Activated CD8-positive, alpha-beta memory T cell treated with anti-CD3 and anti-CD28 coated beads, Interleukin-2, amount 50 U/mL, for 48 hours (primary cell): ENCODE measurements at regions not wholly inside any gene's neighbourhood (a gene's known extent, or its start where the extent isn't known, plus 50 kb on each side); places are given as distances from the start of the nearest gene placed in this dataset.

Experiments used
- DNase-seq: peaks from one replicate; pipeline ENCODE4 v3.0.0-alpha.2; 2020

- no peak for DNase-seq
These were observed 119.2 kb upstream of the HNRNPA3 start for GRCh38 chr2:177093371-177093770.

DNA sequence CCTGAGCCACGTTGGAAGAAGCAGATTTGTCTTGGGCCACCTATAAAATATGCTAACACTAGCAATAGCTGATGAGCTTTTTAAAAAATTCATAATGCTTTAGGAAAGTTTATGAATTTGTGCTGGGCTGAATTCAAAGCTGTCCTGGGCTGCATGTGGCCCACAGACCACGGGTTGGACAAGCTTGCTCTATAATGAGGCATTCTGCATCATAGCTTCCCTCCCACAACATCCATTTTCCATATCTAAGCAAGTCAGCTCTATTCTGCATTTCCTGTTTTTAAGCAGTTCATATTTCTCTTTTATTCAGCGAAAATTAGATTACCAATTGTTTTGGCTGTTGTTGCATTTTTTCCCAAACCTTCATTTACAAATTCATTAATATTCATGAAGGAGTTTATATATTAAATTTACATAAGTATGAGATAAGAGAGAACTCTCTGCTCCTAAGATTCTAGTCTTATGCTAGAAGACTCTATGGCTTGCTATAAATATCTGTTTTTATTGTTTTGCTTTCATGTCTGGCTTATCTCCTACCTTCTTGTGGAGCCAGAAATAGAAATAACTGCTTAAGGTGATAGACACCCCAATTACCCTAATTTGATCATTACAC is 114.5 kb upstream of the HNRNPA3 start:
- DNase-seq, result no peak

- no peak for DNase-seq
These were observed 110.7 kb upstream of the HNRNPA3 start for GRCh38 chr2:177101930-177102329.

- DNase-seq, result no peak
These were observed 106.4 kb upstream of the HNRNPA3 start for GRCh38 chr2:177106212-177106611.

DNA sequence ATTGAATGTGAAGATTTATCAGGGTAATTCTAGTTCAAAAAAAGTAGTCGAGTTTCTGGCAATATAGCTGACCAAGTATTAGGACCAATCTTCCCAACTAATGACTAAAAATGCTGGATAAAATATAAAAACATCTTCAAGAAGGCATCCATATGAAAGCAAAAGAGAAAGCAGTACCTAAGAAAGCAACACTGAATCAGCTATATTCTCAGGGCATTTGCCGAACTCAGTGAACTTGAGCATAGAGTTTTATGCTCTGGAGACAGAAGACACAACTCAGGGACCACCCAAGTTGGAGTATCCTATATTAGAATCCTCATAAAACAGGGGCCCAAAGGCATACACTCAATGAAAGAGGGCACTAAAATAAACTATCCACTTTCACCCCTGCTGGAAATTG is 103.7 kb upstream of the HNRNPA3 start:
- no peak for DNase-seq

DNA sequence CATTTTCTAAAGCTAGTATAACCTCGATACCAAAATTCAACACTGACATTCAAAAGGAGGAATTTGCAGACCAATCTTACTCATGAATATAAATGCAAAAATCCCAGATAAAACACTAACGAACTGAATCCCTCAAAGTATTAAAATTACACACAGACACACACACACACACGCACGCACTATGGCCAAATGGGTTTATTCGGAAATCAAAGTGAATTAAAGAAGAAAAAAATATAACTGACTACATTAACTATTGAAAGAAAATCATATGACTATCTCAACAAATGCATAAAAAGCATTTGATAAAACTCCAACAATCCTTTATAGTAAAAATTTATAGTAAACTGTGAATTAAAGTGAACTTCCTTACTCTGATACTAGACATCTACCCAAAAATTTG is 97.9 kb upstream of the HNRNPA3 start:
- DNase-seq, result no peak

GRCh38 chr2:177117755-177118154 is 94.8 kb upstream of the HNRNPA3 start:
- DNase-seq, result no peak

DNA sequence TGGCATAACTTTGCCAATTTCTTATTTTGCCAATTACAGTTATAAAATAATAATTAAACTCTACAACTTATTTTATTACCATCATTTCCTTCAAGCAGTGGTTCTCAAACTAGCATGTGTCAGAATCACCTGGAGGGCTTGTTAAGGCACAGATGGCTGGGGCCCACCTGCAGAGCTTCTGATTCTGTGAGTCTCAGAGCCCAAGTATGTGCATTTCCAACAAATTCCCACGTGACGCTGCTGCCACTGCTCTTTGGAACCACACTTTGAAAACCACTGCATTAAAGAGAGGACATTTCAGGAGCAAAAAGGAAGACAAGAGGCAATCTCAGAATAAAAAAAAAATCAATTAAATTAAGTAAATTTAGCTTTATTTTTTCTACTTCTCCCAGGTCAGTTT is 94.0 kb upstream of the HNRNPA3 start:
- no peak for DNase-seq

DNA sequence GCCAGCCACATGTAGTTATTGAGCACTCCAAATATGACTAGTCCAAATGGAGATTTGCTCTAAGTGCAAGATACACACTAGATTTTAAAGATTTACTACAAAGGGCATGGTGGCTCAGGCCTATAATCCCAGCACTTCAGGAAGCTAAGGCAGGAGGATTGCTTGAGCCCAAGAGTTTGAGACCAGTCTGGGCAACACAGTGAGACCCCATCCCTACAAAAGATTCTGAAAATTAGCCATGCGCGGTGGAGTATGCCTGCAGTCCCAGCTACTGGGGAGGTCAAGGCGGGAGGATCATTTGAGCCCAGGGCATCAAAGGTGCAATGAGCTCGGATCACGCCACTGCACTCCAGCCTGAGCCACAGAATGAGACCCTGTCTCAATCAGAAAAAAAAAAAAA is 93.5 kb upstream of the HNRNPA3 start:
- no peak for DNase-seq

- no peak for DNase-seq
These were observed 89.5 kb upstream of the HNRNPA3 start for GRCh38 chr2:177123048-177123447.

DNA sequence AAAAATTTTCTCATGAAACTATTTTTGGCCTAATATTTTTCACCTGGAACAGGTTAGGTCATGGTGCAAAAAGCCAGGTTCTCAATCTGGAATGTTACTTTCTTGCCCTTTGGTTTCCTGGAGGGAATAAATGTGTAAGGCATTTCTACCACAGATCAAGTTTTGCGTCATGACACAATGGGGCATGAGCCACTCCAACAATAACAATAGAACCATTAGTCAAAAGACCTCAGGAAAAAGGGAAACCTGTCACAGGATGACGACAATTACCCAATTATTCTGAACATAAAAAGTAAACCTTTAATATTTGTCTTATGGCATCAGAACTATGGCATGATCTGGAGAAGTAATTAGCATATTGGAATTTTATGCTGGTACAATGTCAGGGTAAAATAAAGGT is 88.2 kb upstream of the HNRNPA3 start:
- DNase-seq, result no peak

DNA sequence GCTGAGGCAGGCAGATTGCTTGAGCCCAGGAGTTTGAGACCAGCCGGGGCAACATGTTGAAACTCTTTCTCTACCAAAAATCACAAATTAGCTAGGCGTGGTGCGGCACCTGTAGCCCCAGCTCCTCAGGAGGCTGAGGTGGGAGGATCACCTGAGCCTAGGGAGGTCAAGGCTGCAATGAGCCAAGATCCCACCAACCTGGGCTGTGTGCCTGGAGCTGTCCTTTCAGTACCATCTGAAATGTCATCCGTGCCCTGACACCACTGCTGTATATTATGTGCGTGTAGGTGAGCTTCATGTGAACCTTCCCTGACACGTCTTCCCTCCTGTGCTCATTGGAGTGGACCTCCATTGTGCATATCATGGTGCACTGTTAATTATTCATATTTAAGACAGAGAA is 84.8 kb upstream of the HNRNPA3 start:
- DNase-seq, result no peak

- DNase-seq, result no peak
These were observed 83.0 kb upstream of the HNRNPA3 start for GRCh38 chr2:177129610-177130009.

GRCh38 chr2:177131858-177132257 is 80.7 kb upstream of the HNRNPA3 start:
- DNase-seq, result no peak

DNA sequence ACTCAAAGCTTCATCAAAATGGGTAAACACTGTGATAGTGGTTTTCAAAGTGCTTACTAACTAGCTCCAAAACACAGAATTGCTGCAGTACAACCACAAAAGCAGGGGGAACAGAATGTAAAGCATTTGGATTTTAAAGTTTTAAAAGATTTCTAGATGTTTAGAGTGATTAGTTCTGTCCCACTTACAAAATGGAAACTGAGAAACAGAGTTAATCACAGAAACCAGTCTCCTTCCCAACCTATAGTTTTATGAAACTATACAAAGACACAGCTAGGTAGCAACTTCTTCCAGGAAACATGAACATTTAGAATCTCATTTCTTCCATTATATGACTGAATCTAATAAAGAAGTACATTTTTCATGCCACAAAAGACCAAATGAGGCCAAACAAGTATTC is 73.8 kb upstream of the HNRNPA3 start:
- DNase-seq, result no peak

GRCh38 chr2:177141866-177142265 is 70.7 kb upstream of the HNRNPA3 start:
- DNase-seq, result no peak

DNA sequence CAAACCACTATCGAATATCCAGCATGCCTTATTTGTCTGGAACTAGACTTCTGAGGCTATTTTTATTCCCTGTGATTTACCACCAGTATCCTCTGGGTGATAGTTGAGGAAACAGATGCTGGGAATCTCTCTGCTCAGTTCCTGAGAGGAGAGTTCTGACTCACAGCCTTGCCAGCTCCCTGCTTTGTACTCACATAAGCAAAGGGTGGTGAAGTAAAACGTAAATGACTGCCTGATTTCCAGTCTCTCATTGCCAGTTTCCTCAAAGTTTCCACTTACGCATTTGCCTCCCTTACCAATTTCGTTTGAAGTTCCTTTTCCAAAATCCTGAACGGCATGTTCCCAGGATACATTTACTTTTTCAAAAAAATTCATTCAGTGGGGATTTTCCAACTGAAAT is 69.2 kb upstream of the HNRNPA3 start:
- no peak for DNase-seq

DNA sequence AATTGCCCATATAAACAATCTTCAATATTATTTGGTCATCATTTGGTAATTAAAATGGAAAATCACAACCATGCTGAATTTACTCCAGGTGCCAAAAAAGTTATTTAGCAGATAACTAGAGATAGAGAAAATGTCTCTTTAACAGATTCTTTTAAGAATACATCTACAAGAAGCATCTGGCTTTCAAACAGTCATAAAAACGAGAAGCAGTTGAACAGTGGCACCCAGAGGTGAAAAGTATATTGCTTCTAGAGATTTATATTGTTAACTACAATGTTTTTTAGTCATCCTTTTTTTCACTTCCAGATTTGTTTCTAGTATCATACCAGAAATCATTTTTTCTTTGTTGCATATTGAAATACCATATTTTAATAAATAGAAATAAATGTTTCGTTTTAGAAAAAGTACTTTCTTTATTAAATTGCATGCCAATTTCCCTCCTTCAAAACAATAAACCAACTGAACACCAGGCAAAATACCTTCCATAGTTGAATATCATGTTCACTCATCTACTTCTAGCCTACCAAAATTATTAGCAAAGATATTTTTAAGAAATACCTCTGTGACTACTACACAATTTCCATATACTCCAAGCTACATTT is 65.4 kb upstream of the HNRNPA3 start:
- no peak for DNase-seq

DNA sequence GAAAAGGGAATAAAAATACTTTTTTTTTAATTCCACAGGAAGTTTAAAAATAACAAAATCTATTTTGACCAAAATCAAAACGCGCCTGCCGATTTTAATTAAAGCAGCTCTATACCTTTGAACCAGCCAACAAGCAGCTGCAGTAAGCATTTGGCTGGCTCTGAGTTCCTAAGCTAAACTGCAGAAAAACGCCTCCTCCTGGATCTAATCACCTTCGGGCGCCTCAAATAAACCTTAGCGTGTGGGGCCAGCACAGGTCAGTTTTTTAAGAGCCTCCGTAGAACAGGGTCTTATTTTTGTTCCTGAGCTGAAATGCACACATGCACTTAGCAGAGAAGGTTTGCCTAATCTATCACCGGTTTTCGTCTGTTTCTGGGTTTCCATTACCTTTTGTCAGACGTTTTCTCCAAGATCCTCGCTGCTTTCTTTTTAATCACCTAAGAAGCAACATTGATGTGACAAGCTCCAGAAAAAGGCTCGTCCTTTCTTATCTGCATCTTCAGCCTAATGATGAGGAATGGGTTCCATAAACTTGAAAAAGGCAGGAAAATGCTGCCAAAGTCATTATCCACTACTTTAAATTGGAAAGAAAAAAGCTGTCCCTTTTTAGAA is 64.7 kb upstream of the HNRNPA3 start:
- DNase-seq, result no peak

DNA sequence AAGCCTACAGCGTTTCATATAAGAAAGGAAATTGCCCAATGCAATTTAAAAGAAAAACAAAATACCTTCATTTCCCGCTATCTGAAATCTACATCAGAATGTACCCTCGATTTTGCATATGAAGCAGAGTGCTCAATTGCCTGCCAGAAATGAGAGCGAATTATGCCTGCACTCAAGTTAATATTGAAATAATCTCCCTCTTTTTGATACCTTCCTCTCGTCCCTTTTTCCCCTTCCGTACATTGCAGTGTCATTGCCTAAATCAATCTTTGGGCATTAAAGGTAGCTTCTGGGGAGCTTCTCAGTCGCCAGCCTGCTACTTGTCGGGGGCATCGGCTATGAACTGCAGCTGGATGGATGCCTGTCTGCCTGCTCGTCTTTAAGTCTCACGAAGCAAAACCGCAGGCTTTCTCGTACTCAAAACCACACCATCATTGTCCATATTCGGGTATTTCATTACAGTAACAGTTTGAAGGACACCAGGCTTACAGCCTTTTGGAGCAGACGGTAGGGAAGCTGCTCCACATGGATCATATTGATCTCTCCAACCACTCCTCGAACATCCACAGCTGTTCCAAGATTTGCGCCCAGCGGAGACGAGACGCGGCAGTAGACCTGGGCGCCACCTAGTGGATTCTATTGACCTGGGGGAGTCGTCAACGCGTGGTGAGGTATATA is 64.0 kb upstream of the HNRNPA3 start:
- DNase-seq, result peak; percentile 87

DNA sequence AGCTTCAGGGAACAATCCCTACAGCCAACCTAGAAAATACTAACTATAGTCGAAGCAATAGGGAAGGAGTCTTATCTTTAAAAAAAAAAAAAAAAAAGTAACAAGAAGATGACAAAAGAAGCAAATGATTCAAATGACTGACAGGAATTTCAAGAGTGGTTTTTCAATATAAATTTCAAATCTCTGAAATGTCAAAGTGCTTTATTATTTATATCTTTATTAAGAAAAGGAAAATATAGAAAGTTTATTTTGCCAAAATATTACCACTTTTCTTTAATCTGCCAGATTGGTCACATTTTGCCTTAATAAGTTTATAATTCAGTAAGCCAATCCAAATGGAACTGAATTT is 63.5 kb upstream of the HNRNPA3 start:
- no peak for DNase-seq

DNA sequence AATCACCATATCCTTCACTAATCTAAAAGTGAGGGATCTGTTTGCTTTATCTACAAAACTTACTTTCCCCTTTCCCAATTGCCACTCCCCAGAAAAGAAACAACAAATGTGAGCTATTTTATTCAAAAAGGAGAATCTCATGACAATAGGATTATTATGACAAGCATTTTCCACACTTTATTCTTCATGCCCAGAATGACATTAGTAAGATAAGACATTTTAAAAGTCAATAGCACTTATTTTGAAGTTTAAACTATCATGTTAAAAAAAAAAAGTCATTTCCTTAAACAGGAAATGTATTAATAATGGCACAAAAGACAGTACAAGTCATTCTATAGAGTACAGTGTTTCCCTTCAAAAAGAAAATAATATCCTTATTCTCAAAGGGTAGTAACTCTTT is 58.8 kb upstream of the HNRNPA3 start:
- no peak for DNase-seq

GRCh38 chr2:177154809-177155208 is 57.8 kb upstream of the HNRNPA3 start:
- no peak for DNase-seq

DNA sequence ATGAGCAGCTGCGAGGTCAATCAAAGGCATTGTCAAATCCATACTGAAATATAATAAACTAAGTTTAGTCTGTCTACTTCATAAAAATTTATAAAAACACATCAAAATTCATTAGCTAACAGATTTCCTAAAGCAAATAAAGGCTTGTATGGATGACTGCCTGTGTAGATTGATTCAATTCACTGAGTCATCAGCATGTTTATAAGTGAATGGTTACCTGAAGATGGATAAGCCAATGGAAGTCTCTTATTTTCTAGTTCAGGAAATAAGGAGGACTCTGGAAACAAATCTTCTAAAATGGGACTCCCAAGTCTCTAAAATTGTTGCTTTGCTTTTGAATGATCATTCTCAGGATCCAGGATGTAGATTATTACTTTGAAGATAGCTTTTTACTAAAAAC is 57.0 kb upstream of the HNRNPA3 start:
- no peak for DNase-seq
